ENCODE measurements at regions not wholly inside any gene's neighbourhood (a gene's known extent, or its start where the extent isn't known, plus 50 kb on each side); places are given as distances from the start of the nearest gene placed in this dataset.

GRCh38 chr5:117054141-117054540 lies 479.5 kb upstream of the SEMA6A start:
- TF ChIP-seq CTCF (IDR thresholded peaks at IDR 0.05; ENCODE audit: extremely low read depth in 1 of 2, insufficient read depth in 1 of 2, low read depth in 1 of 2, low read length in 2 of 2) (no peak), EZH2 (IDR thresholded peaks at IDR 0.05; ENCODE audit: borderline replicate concordance, low read depth, low read length, severe bottlenecking) (no peak)
